ENCODE measurements at regions not wholly inside any gene's neighbourhood (a gene's known extent, or its start where the extent isn't known, plus 50 kb on each side); places are given as distances from the start of the nearest gene placed in this dataset.

DNA sequence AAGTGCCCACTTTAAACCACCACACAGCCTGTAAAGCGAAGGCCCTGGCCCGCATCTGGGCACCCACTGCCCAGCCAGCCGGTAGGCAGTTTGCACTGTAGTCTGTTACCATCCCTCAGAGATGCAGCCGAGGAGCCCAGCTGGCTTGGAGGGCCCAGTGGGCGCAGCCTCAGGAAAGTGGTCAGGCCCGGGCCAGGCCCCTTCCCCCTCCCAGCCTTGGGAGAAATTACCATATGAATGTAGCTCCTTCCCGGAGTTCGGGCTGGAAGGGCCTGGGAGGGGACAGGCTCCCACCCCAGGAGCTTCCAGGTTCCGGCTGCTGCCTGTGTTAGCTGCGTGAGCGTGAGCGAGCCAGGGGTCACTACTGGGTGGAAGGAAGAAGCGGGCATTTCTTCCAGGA, 325.4 kb downstream of the SEC14L1 start:
- H3K4me3 ChIP-seq (ENCODE audit: low read depth, low read length), result no peak overlapping the region
- TF ChIP-seq CTCF (IDR thresholded peaks at IDR 0.05; ENCODE audit: insufficient read depth, low read length, missing control alignments), result no peak
- ChIA-PET CTCF (interaction anchor here (0.7 to 2.8 kb wide), 5 partner anchors 14 to 346 kb away, joined by 3 to 12 read pairs (median 4); no protein-coding TSS in a partner anchor), POLR2A (interaction anchor here (1.4 kb wide), 1 partner anchor 36 kb away, joined by 4 read pairs; no protein-coding TSS in a partner anchor)
- DNase-seq (ENCODE audit: low read depth, low spot score), result no peak

- no peak for DNase-seq (ENCODE audit: low read depth, low spot score)
- no peak overlapping the region for H3K4me3 ChIP-seq (ENCODE audit: low read depth, low read length)
- CTCF ChIA-PET, result interaction anchor here (0.7 to 2.8 kb wide), 5 partner anchors 15 to 346 kb away, joined by 3 to 12 read pairs (median 4); no protein-coding TSS in a partner anchor
- POLR2A ChIA-PET, result interaction anchor here (1.4 kb wide), 1 partner anchor 37 kb away, joined by 4 read pairs; no protein-coding TSS in a partner anchor
- TF ChIP-seq CTCF (IDR thresholded peaks at IDR 0.05; ENCODE audit: insufficient read depth, low read length, missing control alignments), result no peak
These were observed 325.9 kb downstream of the SEC14L1 start for GRCh38 chr17:77466596-77467223.

DNA sequence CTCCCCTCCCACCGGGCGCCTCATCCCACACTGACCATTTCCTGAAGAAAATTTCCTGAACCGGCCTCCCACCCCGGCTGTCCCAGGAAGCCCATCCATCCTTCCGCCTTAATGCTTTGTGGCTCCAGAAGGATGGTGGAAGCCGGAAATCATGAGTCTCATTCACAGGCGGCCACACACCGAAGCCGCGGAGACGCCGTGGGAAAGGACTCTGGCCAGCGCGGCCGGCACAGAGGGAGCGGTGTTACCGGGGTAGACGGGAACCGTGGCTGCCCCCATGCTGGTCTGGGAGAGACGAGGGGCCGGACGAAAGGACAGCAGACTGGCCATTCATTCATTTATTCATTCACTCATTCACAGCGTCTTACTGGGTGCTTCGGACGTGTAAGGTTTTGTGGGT, 326.8 kb downstream of the SEC14L1 start:
- no peak for DNase-seq (ENCODE audit: low read depth, low spot score)
- TF ChIP-seq CTCF (IDR thresholded peaks at IDR 0.05; ENCODE audit: insufficient read depth, low read length, missing control alignments), result no peak
- H3K4me3 ChIP-seq (ENCODE audit: low read depth, low read length), result no peak overlapping the region
- CTCF ChIA-PET, result interaction anchor here (1.0 to 2.8 kb wide), 3 partner anchors 16 to 137 kb away, joined by 3 to 12 read pairs (median 5); no protein-coding TSS in a partner anchor
- POLR2A ChIA-PET, result no interaction called here

- H3K4me3 ChIP-seq (ENCODE audit: low read depth, low read length), result no peak overlapping the region
- no peak for DNase-seq (ENCODE audit: low read depth, low spot score)
- CTCF ChIA-PET, result interaction anchor here (0.7 to 2.0 kb wide), 3 partner anchors 18 to 139 kb away, joined by 3 to 5 read pairs (median 4); no protein-coding TSS in a partner anchor
- TF ChIP-seq CTCF (IDR thresholded peaks at IDR 0.05; ENCODE audit: insufficient read depth, low read length, missing control alignments), result no peak
- POLR2A ChIA-PET, result interaction anchor here (1.0 kb wide), 1 partner anchor 17 kb away, joined by 3 read pairs; no protein-coding TSS in a partner anchor
These were observed 328.1 kb downstream of the SEC14L1 start for GRCh38 chr17:77468897-77469296.

- no peak overlapping the region for H3K4me3 ChIP-seq (ENCODE audit: low read depth, low read length)
- no peak for DNase-seq (ENCODE audit: low read depth, low spot score)
- POLR2A ChIA-PET, result no interaction called here
- TF ChIP-seq CTCF (IDR thresholded peaks at IDR 0.05; ENCODE audit: insufficient read depth, low read length, missing control alignments), result no peak
- CTCF ChIA-PET, result interaction anchor here (1.0 to 1.4 kb wide), 2 partner anchors 11 to 139 kb away, joined by 3 to 4 read pairs; no protein-coding TSS in a partner anchor
These were observed 329.6 kb downstream of the SEC14L1 start for GRCh38 chr17:77470330-77470786.

Measured in AG04449 (cell line).